Neural cell (in vitro differentiated cells): ENCODE measurements at regions not wholly inside any gene's neighbourhood (a gene's known extent, or its start where the extent isn't known, plus 50 kb on each side); places are given as distances from the start of the nearest gene placed in this dataset.
A peak's percentile ranks its signal among the peaks of the same experiment; 100 is the strongest.

Source experiments
- CTCF ChIP-seq: fragments of 450-650 bp; IDR thresholded peaks from 2 replicates; pipeline ENCODE4 v1.5.1; 2014; ENCODE audit warnings: antibody characterized with exemption, mild to moderate bottlenecking, moderate library complexity; ENCODE audit not compliant: poor library complexity, severe bottlenecking
- EP300 ChIP-seq: fragments of 450-650 bp; conservative IDR thresholded peaks from 2 replicates; pipeline ENCODE4 v1.6.1; 2014; ENCODE audit warnings: antibody characterized with exemption, mild to moderate bottlenecking, moderate library complexity; ENCODE audit not compliant: poor library complexity, severe bottlenecking
- EZH2 ChIP-seq: fragments of 200-600, 300-800 bp; shearing (Covaris generic), sonication (generic); IDR thresholded peaks from 2 replicates; pipeline ENCODE4 v1.6.1; 2014; ENCODE audit warnings: antibody characterized with exemption, low read length, borderline replicate concordance, mild to moderate bottlenecking; ENCODE audit not compliant: insufficient read depth, poor library complexity, severe bottlenecking
- MXI1 ChIP-seq: fragments of 450-650 bp; conservative IDR thresholded peaks from 2 replicates; pipeline ENCODE4 v1.6.1; 2014; ENCODE audit warnings: antibody characterized with exemption, mild to moderate bottlenecking; ENCODE audit not compliant: poor library complexity, severe bottlenecking
- POLR2AphosphoS5 ChIP-seq: IDR thresholded peaks from 2 replicates; pipeline ENCODE4 v1.6.1; 2012
- RAD21 ChIP-seq: fragments of 450-650 bp; conservative IDR thresholded peaks from 2 replicates; pipeline ENCODE4 v1.6.1; 2014; ENCODE audit warnings: antibody characterized with exemption, mild to moderate bottlenecking, moderate library complexity
- REST ChIP-seq: IDR thresholded peaks from 2 replicates; pipeline ENCODE4 v1.6.1; 2012; ENCODE audit warnings: borderline replicate concordance
- SMC3 ChIP-seq: fragments of 450-650 bp; conservative IDR thresholded peaks from 2 replicates; pipeline ENCODE4 v1.6.1; 2014; ENCODE audit warnings: antibody characterized with exemption, mild to moderate bottlenecking, moderate library complexity; ENCODE audit not compliant: poor library complexity
- TAF1 ChIP-seq: IDR thresholded peaks from 2 replicates; pipeline ENCODE4 v1.6.1; 2012; ENCODE audit warnings: low read depth

GRCh38 chr16:65227150-65227835 lies 105.4 kb upstream of the CDH11 start:
- TF ChIP-seq RAD21 (no peak), CTCF (no peak), SMC3 (no peak), MXI1 (no peak), POLR2AphosphoS5 (peak; percentile 66), EZH2 (no peak), REST (no peak), TAF1 (no peak), EP300 (peak; percentile 23)
